Ishikawa (cell line): ENCODE measurements at regions not wholly inside any gene's neighbourhood (a gene's known extent, or its start where the extent isn't known, plus 50 kb on each side); places are given as distances from the start of the nearest gene placed in this dataset.

ENCODE experiments used
- CEBPB ChIP-seq: IDR thresholded peaks from 2 replicates; pipeline ENCODE4 v1.6.1; 2012
- EP300 ChIP-seq: IDR thresholded peaks from 2 replicates; pipeline ENCODE4 v1.6.1; 2012; ENCODE audit warnings: borderline replicate concordance
- MAX ChIP-seq: IDR thresholded peaks from 2 replicates; pipeline ENCODE4 v1.6.1; 2012
- NFIC ChIP-seq: IDR thresholded peaks from 2 replicates; pipeline ENCODE4 v1.6.1; 2012
- REST ChIP-seq: IDR thresholded peaks from 2 replicates; pipeline ENCODE4 v1.6.1; 2012; ENCODE audit warnings: low read depth, mild to moderate bottlenecking
- TCF12 ChIP-seq: IDR thresholded peaks from 2 replicates; pipeline ENCODE4 v1.6.1; 2012; ENCODE audit warnings: low read depth

GRCh38 chr5:24998641-24999040, 353.9 kb upstream of the CDH10 start:
- TF ChIP-seq EP300 = no peak
- TF ChIP-seq TCF12 = no peak
- TF ChIP-seq MAX = no peak
- TF ChIP-seq NFIC = no peak
- TF ChIP-seq CEBPB = no peak
- TF ChIP-seq REST = no peak
